NOMO-1 treated with DMSO at 0.1 percent for 48 hours (cell line): ENCODE measurements at regions not wholly inside any gene's neighbourhood (a gene's known extent, or its start where the extent isn't known, plus 50 kb on each side); places are given as distances from the start of the nearest gene placed in this dataset.

Experiments used
- DNase-seq: peaks from one replicate; lab custom pipeline; 2025; ENCODE audit not compliant: unreplicated experiment; lab: John Stamatoyannopoulos, UW

GRCh38 chr3:61311044-61311443, 59.8 kb upstream of the FHIT start:
- DNase-seq: no peak

- no peak for DNase-seq
These were observed 64.6 kb upstream of the FHIT start for GRCh38 chr3:61315871-61316270.

GRCh38 chr3:61323094-61323493, 71.8 kb upstream of the FHIT start:
- no peak for DNase-seq

GRCh38 chr3:61331929-61332552, 80.8 kb upstream of the FHIT start:
- no peak for DNase-seq

GRCh38 chr3:61333192-61333961, 82.1 kb upstream of the FHIT start:
- DNase-seq: no peak

- no peak for DNase-seq
These were observed 83.5 kb upstream of the FHIT start for GRCh38 chr3:61334783-61335182.

GRCh38 chr3:61340931-61341461, 89.7 kb upstream of the FHIT start:
- DNase-seq: no peak

- DNase-seq: no peak
These were observed 92.3 kb upstream of the FHIT start for GRCh38 chr3:61343543-61343942.

- no peak for DNase-seq
These were observed 93.8 kb upstream of the FHIT start for GRCh38 chr3:61345020-61345419.

- no peak for DNase-seq
These were observed 96.7 kb upstream of the FHIT start for GRCh38 chr3:61347981-61348380.

GRCh38 chr3:61349717-61350116, 98.5 kb upstream of the FHIT start:
- no peak for DNase-seq

- DNase-seq: no peak
These were observed 99.6 kb upstream of the FHIT start for GRCh38 chr3:61350782-61351309.

- no peak for DNase-seq
These were observed 101.1 kb upstream of the FHIT start for GRCh38 chr3:61352306-61352705.

GRCh38 chr3:61353382-61353781, 102.1 kb upstream of the FHIT start:
- DNase-seq: no peak

- DNase-seq: peak; percentile 71
These were observed 103.4 kb upstream of the FHIT start for GRCh38 chr3:61354604-61355003.

GRCh38 chr3:61356685-61357084, 105.4 kb upstream of the FHIT start:
- DNase-seq: no peak

GRCh38 chr3:61357902-61358301, 106.7 kb upstream of the FHIT start:
- no peak for DNase-seq

- peak; percentile 67 for DNase-seq
These were observed 107.1 kb upstream of the FHIT start for GRCh38 chr3:61358364-61358763.

- DNase-seq: no peak
These were observed 109.2 kb upstream of the FHIT start for GRCh38 chr3:61360297-61360965.

GRCh38 chr3:61369678-61370077, 118.4 kb upstream of the FHIT start:
- no peak for DNase-seq

- DNase-seq: peak; percentile 24
These were observed 119.9 kb upstream of the FHIT start for GRCh38 chr3:61371123-61371522.

- DNase-seq: no peak
These were observed 121.5 kb upstream of the FHIT start for GRCh38 chr3:61372723-61373122.
